Right lobe of liver (tissue), 6 donors: ENCODE measurements at regions not wholly inside any gene's neighbourhood (a gene's known extent, or its start where the extent isn't known, plus 50 kb on each side); places are given as distances from the start of the nearest gene placed in this dataset.

ENCODE experiments used
- ATAC-seq, 4 donors: fragments of 200-7000 bp; cut with Tn5 transposase; one replicate each; pipeline ENCODE4 v1.9.1; 2020; ENCODE audit warnings: mild to moderate bottlenecking in 4 of 4, moderate library complexity in 4 of 4
- DNase-seq, 3 donors: peaks; one replicate each; pipeline ENCODE4 v3.0.0-alpha.2; 2020
- H3K27ac ChIP-seq, 3 donors: fragments of 200-600 bp; one replicate each; pipeline ENCODE4 v1.8.0; 2022
- H3K27me3 ChIP-seq, 2 donors: fragments of 200-600 bp; one replicate each; pipeline ENCODE4 v1.8.0; 2022
- H3K36me3 ChIP-seq, 4 donors: fragments of 200-600 bp; sonication (generic) in 1 of 4; one replicate each; pipeline versions ENCODE4 v1.5.1 to v1.8.0; 2017 to 2022; ENCODE audit warnings: control low read depth in 1 of 4
- H3K4me1 ChIP-seq, 4 donors: fragments of 200-600 bp; sonication (generic) in 1 of 4; one replicate each; pipeline versions ENCODE4 v1.5.1 to v1.8.0; 2017 to 2022; ENCODE audit warnings: control low read depth in 1 of 4
- H3K4me3 ChIP-seq, 3 donors: fragments of 200-600 bp; one replicate each; pipeline ENCODE4 v1.8.0; 2022
- H3K9me3 ChIP-seq, 4 donors: fragments of 200-600 bp; sonication (generic) in 1 of 4; one replicate each; pipeline versions ENCODE4 v1.5.1 to v1.8.0; 2017 to 2022; ENCODE audit warnings: control low read depth in 1 of 4
- CTCF ChIP-seq, 4 donors: fragments of 200-600 bp in 3 of 4; fragments of 450-650 bp in 1 of 4; IDR thresholded peaks; one replicate each; pipeline versions ENCODE4 v1.5.1 to v1.8.0; 2016 to 2022; ENCODE audit warnings: antibody characterized with exemption in 4 of 4, mild to moderate bottlenecking in 2 of 4
- POLR2A ChIP-seq: fragments of 450-650 bp; IDR thresholded peaks from one replicate; pipeline ENCODE4 v1.6.1; 2017; ENCODE audit warnings: antibody characterized with exemption, mild to moderate bottlenecking
- WGBS: methylation state at CpG from one replicate; pipeline ENCODE4 v1.1.6; 2018; ENCODE audit warnings: low coverage, low lambda C conversion rate; ENCODE audit not compliant: insufficient coverage; ENCODE audit errors: missing lambda C conversion rate; 5-methylcytosine and 5-hydroxymethylcytosine counted together
- intact Hi-C, 2 donors: fragments of 100-400 bp; cut with DNase I; formaldehyde crosslinking; loops; one replicate each; pipeline versions ENCODE4 v1.11.2 to v1.14.1; 2022
- donor health status: DM: no; HTN: yes; CAD: no.
- donor health status: DM: no; HTN: no; CAD: no.
- donor health status: DM: no; HTN: no; CAD: no.
- donor health status: DM: no; HTN: yes; CAD: no.
- donor health status: DM: no; HTN: yes; CAD: no.

- ATAC-seq: no peak
- Histone ChIP-seq H3K27me3 (no peaks in the 10 kb centered on the region), H3K27ac (no peak overlapping the region), H3K4me1 (no peaks in the 10 kb centered on the region), H3K36me3 (no peaks in the 10 kb centered on the region), H3K4me3 (no peak overlapping the region), H3K9me3 (no peaks in the 10 kb centered on the region)
- DNase-seq: no peak
- no peak for TF ChIP-seq CTCF (IDR thresholded peaks at IDR 0.05)
- no peak for TF ChIP-seq POLR2A
- intact Hi-C loops: no loop called here
- whole genome bisulfite sequencing: 100% methylated on average over 1 of the region's 13 CpGs
Observed at GRCh38 chr15:77550301-77551251, 82.1 kb downstream of the LINGO1 start.

GRCh38 chr15:77549576-77550288, 83.0 kb downstream of the LINGO1 start:
- no peaks in the 10 kb centered on the region for H3K4me1 ChIP-seq
- DNase-seq: no peak
- intact Hi-C loops: loop anchor here in 1 of 2 donors (10.0 kb wide), 1 partner anchor 525 kb away; no protein-coding TSS in a partner anchor
- no peak overlapping the region for H3K27ac ChIP-seq
- no peaks in the 10 kb centered on the region for H3K27me3 ChIP-seq
- H3K9me3 ChIP-seq: no peaks in the 10 kb centered on the region
- no peak for ATAC-seq
- H3K4me3 ChIP-seq: no peak overlapping the region
- TF ChIP-seq POLR2A (no peak), CTCF (IDR thresholded peaks at IDR 0.05) (no peak)
- H3K36me3 ChIP-seq: no peaks in the 10 kb centered on the region
- 33% methylated on average over 1 of the region's 5 CpGs for WGBS

- 51% methylated on average over 7 of the region's 23 CpGs for WGBS
- Histone ChIP-seq H3K9me3 (no peaks in the 10 kb centered on the region), H3K27me3 (no peaks in the 10 kb centered on the region), H3K36me3 (no peaks in the 10 kb centered on the region), H3K4me1 (no peaks in the 10 kb centered on the region), H3K4me3 (no peak overlapping the region), H3K27ac (no peak overlapping the region)
- DNase-seq: peak in 1 of 3 donors; percentile 47
- no peak for ATAC-seq
- no peak for TF ChIP-seq POLR2A
- no peak for TF ChIP-seq CTCF (IDR thresholded peaks at IDR 0.05)
- intact Hi-C loops: loop anchor here in 1 of 2 donors (10.0 kb wide), 1 partner anchor 524 kb away; no protein-coding TSS in a partner anchor
Observed at GRCh38 chr15:77548589-77549557, 83.8 kb downstream of the LINGO1 start.
